ENCODE measurements at regions not wholly inside any gene's neighbourhood (a gene's known extent, or its start where the extent isn't known, plus 50 kb on each side); places are given as distances from the start of the nearest gene placed in this dataset.

DNA sequence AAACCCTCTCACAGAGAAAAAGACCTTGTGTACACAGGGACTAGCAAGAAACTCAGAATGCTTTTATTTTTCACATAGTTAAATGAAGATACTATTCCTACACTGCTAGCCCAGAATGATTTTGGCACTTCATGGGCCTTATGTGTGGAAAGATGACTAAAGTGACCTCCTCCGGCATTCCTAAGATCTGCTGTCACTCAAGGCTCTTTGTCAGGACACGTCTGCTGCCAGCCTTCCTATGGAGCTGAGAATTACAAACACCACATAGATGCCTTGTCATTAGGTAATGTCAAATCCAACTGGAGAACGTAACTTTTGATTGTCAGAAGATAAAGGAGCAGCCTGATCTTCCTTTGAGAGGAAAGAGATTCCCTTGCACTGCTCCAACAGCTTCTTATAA is 249.1 kb downstream of the FAT3 start:
- Histone ChIP-seq H3K27ac (ENCODE audit: low read depth in 1 of 2, low read length in 2 of 2) (no peak overlapping the region), H3K4me1 (ENCODE audit: control insufficient read depth in 1 of 2, insufficient read depth in 2 of 2, low read length in 2 of 2) (no peaks in the 10 kb centered on the region), H3K4me3 (ENCODE audit: low read length in 2 of 2) (no peak overlapping the region), H3K27me3 (ENCODE audit: control insufficient read depth in 1 of 2, insufficient read depth in 2 of 2, low read length in 1 of 2) (no peaks in the 10 kb centered on the region), H3K9me3 (ENCODE audit: control insufficient read depth, low read length) (no peaks in the 10 kb centered on the region), H3K36me3 (ENCODE audit: control insufficient read depth in 1 of 2, insufficient read depth in 2 of 2, low read length in 1 of 2) (no peaks in the 10 kb centered on the region)
- DNase-seq (no peak), ATAC-seq (ENCODE audit: low FRiP score) (no peak)
- intact Hi-C loops (cut with DNase I): no loop called here
- WGBS, 2 donors: 46 to 47% methylated on average over 3 of the region's 3 CpGs

GRCh38 chr11:92475316-92475715 is 250.7 kb downstream of the FAT3 start:
- intact Hi-C loops (cut with DNase I): no loop called here
- DNase-seq: no peak
- no peaks in the 10 kb centered on the region for H3K27me3 ChIP-seq (ENCODE audit: control insufficient read depth in 1 of 2, insufficient read depth in 2 of 2, low read length in 1 of 2)
- no peaks in the 10 kb centered on the region for H3K9me3 ChIP-seq (ENCODE audit: control insufficient read depth, low read length)
- no peaks in the 10 kb centered on the region for H3K36me3 ChIP-seq (ENCODE audit: control insufficient read depth in 1 of 2, insufficient read depth in 2 of 2, low read length in 1 of 2)
- H3K4me1 ChIP-seq (ENCODE audit: control insufficient read depth in 1 of 2, insufficient read depth in 2 of 2, low read length in 2 of 2): no peaks in the 10 kb centered on the region
- ATAC-seq (ENCODE audit: low FRiP score): no peak
- H3K4me3 ChIP-seq (ENCODE audit: low read length in 2 of 2): no peak overlapping the region
- H3K27ac ChIP-seq (ENCODE audit: low read depth in 1 of 2, low read length in 2 of 2): no peak overlapping the region

DNA sequence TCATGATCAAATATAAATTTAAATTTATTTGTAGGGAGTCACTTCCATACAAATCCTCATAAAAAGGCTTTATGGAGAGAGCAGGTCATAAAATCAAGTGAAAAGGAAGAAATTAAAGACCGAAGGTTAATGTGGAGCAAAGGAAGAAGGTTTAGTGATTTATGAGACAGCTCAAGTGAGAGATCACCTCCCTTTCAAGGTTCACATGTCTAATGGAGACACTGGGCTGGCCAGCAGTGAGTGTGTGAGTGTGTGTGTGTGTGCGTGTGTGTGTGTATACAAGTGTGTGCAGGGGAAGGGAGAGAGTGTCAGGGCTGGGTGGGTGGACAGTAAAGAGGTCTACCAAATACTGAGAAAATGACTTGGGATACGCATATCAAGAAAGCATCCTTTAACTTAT is 251.2 kb downstream of the FAT3 start:
- no peaks in the 10 kb centered on the region for H3K27me3 ChIP-seq (ENCODE audit: control insufficient read depth in 1 of 2, insufficient read depth in 2 of 2, low read length in 1 of 2)
- DNase-seq (no peak), ATAC-seq (ENCODE audit: low FRiP score) (no peak)
- no peak overlapping the region for H3K27ac ChIP-seq (ENCODE audit: low read depth in 1 of 2, low read length in 2 of 2)
- no peaks in the 10 kb centered on the region for H3K9me3 ChIP-seq (ENCODE audit: control insufficient read depth, low read length)
- intact Hi-C loops (cut with DNase I): no loop called here
- no peak overlapping the region for H3K4me3 ChIP-seq (ENCODE audit: low read length in 2 of 2)
- H3K36me3 ChIP-seq (ENCODE audit: control insufficient read depth in 1 of 2, insufficient read depth in 2 of 2, low read length in 1 of 2): no peaks in the 10 kb centered on the region
- no peaks in the 10 kb centered on the region for H3K4me1 ChIP-seq (ENCODE audit: control insufficient read depth in 1 of 2, insufficient read depth in 2 of 2, low read length in 2 of 2)
- WGBS, 2 donors: 90 to 94% methylated on average over 3 of the region's 3 CpGs

DNA sequence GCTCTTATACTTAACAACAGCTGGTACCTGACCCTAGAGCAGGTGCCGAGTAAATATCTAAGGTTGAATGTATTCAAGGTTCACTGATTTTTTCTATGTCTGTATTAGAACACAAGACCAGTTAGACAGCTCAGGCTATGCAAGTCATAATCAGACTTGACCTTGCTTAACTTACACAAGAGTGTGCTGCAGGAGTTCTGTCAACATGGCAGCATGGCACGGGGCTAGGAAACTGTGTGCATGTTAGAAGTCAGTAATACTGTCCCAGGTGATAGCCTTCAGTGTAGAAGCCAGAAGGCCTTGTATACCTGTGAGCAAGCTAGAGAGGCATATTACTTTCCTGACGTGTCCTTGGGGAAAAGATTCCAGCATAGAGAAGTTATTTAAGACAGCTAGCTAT is 253.1 kb downstream of the FAT3 start:
- Histone ChIP-seq H3K9me3 (ENCODE audit: control insufficient read depth, low read length) (no peaks in the 10 kb centered on the region), H3K4me3 (ENCODE audit: low read length in 2 of 2) (no peak overlapping the region), H3K36me3 (ENCODE audit: control insufficient read depth in 1 of 2, insufficient read depth in 2 of 2, low read length in 1 of 2) (no peaks in the 10 kb centered on the region), H3K27ac (ENCODE audit: low read depth in 1 of 2, low read length in 2 of 2) (no peak overlapping the region), H3K27me3 (ENCODE audit: control insufficient read depth in 1 of 2, insufficient read depth in 2 of 2, low read length in 1 of 2) (no peaks in the 10 kb centered on the region), H3K4me1 (ENCODE audit: control insufficient read depth in 1 of 2, insufficient read depth in 2 of 2, low read length in 2 of 2) (no peaks in the 10 kb centered on the region)
- intact Hi-C loops (cut with DNase I): no loop called here
- ATAC-seq (ENCODE audit: low FRiP score): no peak
- 92 to 95% methylated on average over 3 of the region's 3 CpGs for WGBS, 2 donors
- DNase-seq: no peak

GRCh38 chr11:92480499-92480898 is 255.9 kb downstream of the FAT3 start:
- DNase-seq (no peak), ATAC-seq (ENCODE audit: low FRiP score) (peak; percentile 32)
- 93 to 95% methylated on average over 1 of the region's 1 CpG for WGBS, 2 donors
- H3K36me3 ChIP-seq (ENCODE audit: control insufficient read depth in 1 of 2, insufficient read depth in 2 of 2, low read length in 1 of 2): no peaks in the 10 kb centered on the region
- H3K27me3 ChIP-seq (ENCODE audit: control insufficient read depth in 1 of 2, insufficient read depth in 2 of 2, low read length in 1 of 2): no peaks in the 10 kb centered on the region
- H3K27ac ChIP-seq (ENCODE audit: low read depth in 1 of 2, low read length in 2 of 2): no peak overlapping the region
- H3K9me3 ChIP-seq (ENCODE audit: control insufficient read depth, low read length): no peaks in the 10 kb centered on the region
- no peaks in the 10 kb centered on the region for H3K4me1 ChIP-seq (ENCODE audit: control insufficient read depth in 1 of 2, insufficient read depth in 2 of 2, low read length in 2 of 2)
- no peak overlapping the region for H3K4me3 ChIP-seq (ENCODE audit: low read length in 2 of 2)
- intact Hi-C loops (cut with DNase I): no loop called here

DNA sequence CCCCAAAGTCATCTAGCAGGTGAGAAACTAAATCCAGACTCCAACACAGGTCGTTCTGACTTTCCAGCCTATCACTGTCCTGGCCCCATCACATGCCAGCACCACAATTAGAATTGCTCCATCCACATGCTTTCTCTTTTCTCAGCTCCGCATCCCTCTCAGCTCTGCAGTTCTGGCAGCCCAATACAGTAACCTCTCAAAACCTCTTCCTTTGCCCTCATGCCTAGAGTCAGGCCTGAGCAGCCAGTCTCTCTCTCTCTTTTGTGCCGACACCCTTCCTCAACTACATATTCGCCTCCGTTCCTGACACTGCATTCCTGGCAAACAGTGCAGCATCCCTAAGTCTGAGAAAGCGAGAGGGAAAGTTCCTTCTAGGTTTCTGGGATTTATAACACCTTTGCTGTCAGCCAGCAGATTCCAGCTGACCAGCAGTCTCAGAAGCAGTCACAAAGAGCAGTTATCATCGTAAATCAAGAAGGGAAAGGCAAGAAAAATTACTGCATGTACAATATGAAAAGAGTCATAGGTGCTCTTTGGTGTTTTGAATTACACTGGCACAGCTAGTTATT is 258.0 kb downstream of the FAT3 start:
- no peak for DNase-seq

DNA sequence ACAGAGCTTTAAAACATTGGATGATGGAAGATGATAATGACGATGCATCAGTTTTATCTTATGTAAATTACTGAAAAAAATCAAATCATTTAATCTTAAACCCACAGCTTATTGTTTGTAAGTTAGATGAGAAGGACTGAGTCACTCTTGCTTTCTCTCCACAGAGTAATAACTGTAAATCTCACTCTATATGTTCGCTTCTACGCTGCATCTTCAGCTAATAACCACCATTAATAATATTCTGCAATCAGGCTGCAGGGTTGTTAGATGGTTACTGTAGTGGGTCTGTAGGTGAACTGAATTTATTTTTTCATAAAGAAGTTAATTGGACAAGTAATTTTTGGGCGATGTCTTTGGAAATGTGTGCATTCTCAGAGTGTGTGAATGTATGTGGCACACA is 260.0 kb downstream of the FAT3 start:
- H3K4me3 ChIP-seq (ENCODE audit: low read length in 2 of 2): no peak overlapping the region
- H3K9me3 ChIP-seq (ENCODE audit: control insufficient read depth, low read length): no peaks in the 10 kb centered on the region
- 96% methylated on average over 4 of the region's 4 CpGs for whole genome bisulfite sequencing, 2 donors
- no peaks in the 10 kb centered on the region for H3K27me3 ChIP-seq (ENCODE audit: control insufficient read depth in 1 of 2, insufficient read depth in 2 of 2, low read length in 1 of 2)
- intact Hi-C loops (cut with DNase I): no loop called here
- no peak for DNase-seq
- no peak for ATAC-seq (ENCODE audit: low FRiP score)
- no peaks in the 10 kb centered on the region for H3K36me3 ChIP-seq (ENCODE audit: control insufficient read depth in 1 of 2, insufficient read depth in 2 of 2, low read length in 1 of 2)
- H3K27ac ChIP-seq (ENCODE audit: low read depth in 1 of 2, low read length in 2 of 2): no peak overlapping the region
- no peaks in the 10 kb centered on the region for H3K4me1 ChIP-seq (ENCODE audit: control insufficient read depth in 1 of 2, insufficient read depth in 2 of 2, low read length in 2 of 2)

More for the DNA sequence above, 258.0 kb downstream of the FAT3 start:
- no peaks in the 10 kb centered on the region for H3K27me3 ChIP-seq (ENCODE audit: control insufficient read depth in 1 of 2, insufficient read depth in 2 of 2, low read length in 1 of 2)
- no peaks in the 10 kb centered on the region for H3K9me3 ChIP-seq (ENCODE audit: control insufficient read depth, low read length)
- ATAC-seq (ENCODE audit: low FRiP score): no peak
- intact Hi-C loops (cut with DNase I): no loop called here
- no peak overlapping the region for H3K27ac ChIP-seq (ENCODE audit: low read depth in 1 of 2, low read length in 2 of 2)
- H3K4me3 ChIP-seq (ENCODE audit: low read length in 2 of 2): no peak overlapping the region
- H3K36me3 ChIP-seq (ENCODE audit: control insufficient read depth in 1 of 2, insufficient read depth in 2 of 2, low read length in 1 of 2): no peaks in the 10 kb centered on the region
- WGBS, 2 donors: 76 to 81% methylated on average over 7 of the region's 7 CpGs
- no peaks in the 10 kb centered on the region for H3K4me1 ChIP-seq (ENCODE audit: control insufficient read depth in 1 of 2, insufficient read depth in 2 of 2, low read length in 2 of 2)

DNA sequence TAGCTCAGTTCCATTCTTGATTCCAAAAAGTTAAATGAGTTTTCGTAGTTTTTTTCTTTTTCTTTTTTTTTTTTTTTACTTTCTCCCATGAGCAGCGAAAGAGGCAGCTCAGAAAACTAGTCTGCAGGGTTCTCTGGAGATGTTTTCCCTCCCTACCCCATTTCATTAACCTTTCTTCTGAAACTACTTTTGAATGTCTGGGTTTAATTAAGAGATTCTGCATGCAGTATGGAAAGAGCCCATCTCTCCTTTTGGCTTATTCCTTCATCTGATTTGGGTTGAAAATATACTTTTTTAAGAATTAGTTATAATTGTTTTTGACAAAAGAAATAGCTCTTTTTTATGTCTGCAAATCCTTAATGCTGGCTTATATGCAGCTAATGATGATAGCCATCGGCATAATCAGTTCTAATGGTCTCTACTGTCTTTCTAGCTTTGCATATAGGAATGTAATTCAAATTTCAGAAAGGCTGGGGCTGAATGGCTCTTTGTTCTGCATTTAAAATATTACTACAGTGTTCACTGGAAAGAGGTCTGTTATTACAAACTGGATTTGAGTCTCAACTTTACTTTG is 265.3 kb downstream of the FAT3 start:
- ATAC-seq (ENCODE audit: low FRiP score) (no peak), DNase-seq (no peak)
- H3K36me3 ChIP-seq (ENCODE audit: control insufficient read depth in 1 of 2, insufficient read depth in 2 of 2, low read length in 1 of 2): no peaks in the 10 kb centered on the region
- intact Hi-C loops (cut with DNase I): no loop called here
- H3K9me3 ChIP-seq (ENCODE audit: control insufficient read depth, low read length): peaks cover 3% of the 10 kb centered on the region
- H3K27ac ChIP-seq (ENCODE audit: low read depth in 1 of 2, low read length in 2 of 2): no peak overlapping the region
- H3K27me3 ChIP-seq (ENCODE audit: control insufficient read depth in 1 of 2, insufficient read depth in 2 of 2, low read length in 1 of 2): no peaks in the 10 kb centered on the region
- WGBS, 2 donors: 93 to 95% methylated on average over 3 of the region's 3 CpGs
- no peaks in the 10 kb centered on the region for H3K4me1 ChIP-seq (ENCODE audit: control insufficient read depth in 1 of 2, insufficient read depth in 2 of 2, low read length in 2 of 2)
- no peak overlapping the region for H3K4me3 ChIP-seq (ENCODE audit: low read length in 2 of 2)

GRCh38 chr11:92492372-92492771 is 267.8 kb downstream of the FAT3 start:
- no peak for ATAC-seq (ENCODE audit: low FRiP score)
- DNase-seq: no peak
- WGBS, 2 donors: 90 to 96% methylated on average over 1 of the region's 1 CpG

More at GRCh38 chr11:92492372-92492771, 267.8 kb downstream of the FAT3 start:
- Histone ChIP-seq H3K27ac (ENCODE audit: low read depth in 1 of 2, low read length in 2 of 2) (no peak overlapping the region), H3K27me3 (ENCODE audit: control insufficient read depth in 1 of 2, insufficient read depth in 2 of 2, low read length in 1 of 2) (no peaks in the 10 kb centered on the region), H3K9me3 (ENCODE audit: control insufficient read depth, low read length) (peaks cover 3% of the 10 kb centered on the region), H3K36me3 (ENCODE audit: control insufficient read depth in 1 of 2, insufficient read depth in 2 of 2, low read length in 1 of 2) (no peaks in the 10 kb centered on the region), H3K4me3 (ENCODE audit: low read length in 2 of 2) (no peak overlapping the region), H3K4me1 (ENCODE audit: control insufficient read depth in 1 of 2, insufficient read depth in 2 of 2, low read length in 2 of 2) (no peaks in the 10 kb centered on the region)
- intact Hi-C loops (cut with DNase I): no loop called here
